ENCODE measurements at regions not wholly inside any gene's neighbourhood (a gene's known extent, or its start where the extent isn't known, plus 50 kb on each side); places are given as distances from the start of the nearest gene placed in this dataset.

DNA sequence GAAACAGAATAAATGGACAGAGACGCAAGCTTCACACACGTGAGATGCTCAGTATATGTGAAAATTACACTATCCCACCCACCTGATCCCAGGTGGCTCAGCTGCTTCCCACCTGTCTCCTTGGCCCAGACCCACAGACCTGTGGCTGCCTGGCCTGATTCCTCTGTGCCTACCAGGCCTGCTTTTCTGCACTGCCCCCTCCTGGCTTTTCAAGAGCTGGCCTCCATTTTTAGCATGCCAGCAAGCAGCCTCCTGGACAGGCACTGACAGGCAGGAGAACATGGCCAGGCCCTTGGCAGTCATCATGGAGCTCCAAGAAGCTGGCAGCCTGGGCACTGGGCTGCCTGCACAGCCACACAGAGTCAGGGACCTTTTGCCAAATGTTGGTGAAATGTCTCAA lies 79.5 kb upstream of the HMGXB4 start:
- H3K4me1 Mint-ChIP-seq: no peaks in the 10 kb centered on the region; the same call in 2 of the 3 replicates
- Histone ChIP-seq H2AFZ (no peak overlapping the region), H3K4me3 (no peak overlapping the region), H3F3A (replicated peaks; ENCODE audit: low read depth) (no peaks in the 10 kb centered on the region), H3K79me2 (replicated peaks; ENCODE audit: insufficient read depth) (no peaks in the 10 kb centered on the region), H3K27me3 (ENCODE audit: insufficient read depth) (no peaks in the 10 kb centered on the region), H4K20me1 (replicated peaks; ENCODE audit: insufficient read depth) (no peaks in the 10 kb centered on the region), H3K36me3 (ENCODE audit: insufficient read depth) (no peaks in the 10 kb centered on the region), H3K27ac (ENCODE audit: low read depth) (no peak overlapping the region), H3K4me1 (ENCODE audit: insufficient read depth) (0 out of 2 replicates have a peak, but pooled peaks cover under 1% of the 10 kb centered on the region), H3K9me2 (ENCODE audit: insufficient read depth) (0 out of 2 replicates have a peak, but pooled peaks cover 3% of the 10 kb centered on the region), H3K4me2 (no peak overlapping the region)
- H3K27me3 Mint-ChIP-seq (ENCODE audit: insufficient read depth, low read depth, poor library complexity): peaks cover 4% of the 10 kb centered on the region
- DNase-seq (ENCODE audit: low spot score): peak; percentile 54
- ATAC-seq: peak; percentile 83
- H3K4me3 Mint-ChIP-seq: no peak overlapping the region
- TF ChIP-seq STAT1 (IDR thresholded peaks at IDR 0.05; ENCODE audit: unreplicated experiment): no peak
- TF ChIP-seq, protein P1, sequence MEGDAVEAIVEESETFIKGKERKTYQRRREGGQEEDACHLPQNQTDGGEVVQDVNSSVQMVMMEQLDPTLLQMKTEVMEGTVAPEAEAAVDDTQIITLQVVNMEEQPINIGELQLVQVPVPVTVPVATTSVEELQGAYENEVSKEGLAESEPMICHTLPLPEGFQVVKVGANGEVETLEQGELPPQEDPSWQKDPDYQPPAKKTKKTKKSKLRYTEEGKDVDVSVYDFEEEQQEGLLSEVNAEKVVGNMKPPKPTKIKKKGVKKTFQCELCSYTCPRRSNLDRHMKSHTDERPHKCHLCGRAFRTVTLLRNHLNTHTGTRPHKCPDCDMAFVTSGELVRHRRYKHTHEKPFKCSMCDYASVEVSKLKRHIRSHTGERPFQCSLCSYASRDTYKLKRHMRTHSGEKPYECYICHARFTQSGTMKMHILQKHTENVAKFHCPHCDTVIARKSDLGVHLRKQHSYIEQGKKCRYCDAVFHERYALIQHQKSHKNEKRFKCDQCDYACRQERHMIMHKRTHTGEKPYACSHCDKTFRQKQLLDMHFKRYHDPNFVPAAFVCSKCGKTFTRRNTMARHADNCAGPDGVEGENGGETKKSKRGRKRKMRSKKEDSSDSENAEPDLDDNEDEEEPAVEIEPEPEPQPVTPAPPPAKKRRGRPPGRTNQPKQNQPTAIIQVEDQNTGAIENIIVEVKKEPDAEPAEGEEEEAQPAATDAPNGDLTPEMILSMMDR (conservative IDR thresholded peaks at IDR 0.05; ENCODE audit: low read depth in 2 of 2): peak; percentile 40 to 67; a peak in 3 of 4 replicates
- H3K9me3 Mint-ChIP-seq: peaks cover 7% of the 10 kb centered on the region; the same call in 2 of the 3 replicates
- no peaks in the 10 kb centered on the region; the same call in 2 of the 3 replicates for H3K36me3 Mint-ChIP-seq (ENCODE audit: low read depth)
- no peak overlapping the region for H3K27ac Mint-ChIP-seq

DNA sequence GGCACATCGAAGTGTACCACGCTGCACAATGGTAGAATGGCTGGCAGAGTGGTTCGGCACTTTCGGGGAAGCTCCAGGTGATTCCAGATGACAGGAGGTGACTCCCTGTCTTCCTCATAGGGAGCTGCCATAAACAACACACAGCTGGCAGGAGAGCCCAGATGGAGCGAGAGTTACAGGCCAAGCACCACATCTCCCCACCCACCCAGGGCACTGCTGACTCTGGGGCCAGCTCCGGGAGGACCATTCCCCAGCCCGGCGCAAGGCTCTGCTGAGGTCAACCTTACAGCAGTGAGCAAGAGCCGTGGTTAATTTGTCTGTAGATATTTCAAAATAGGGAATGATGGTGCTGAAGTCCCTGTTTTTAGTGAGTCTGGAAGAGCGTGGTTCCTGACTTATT lies 78.8 kb upstream of the HMGXB4 start:
- Mint-ChIP-seq H3K9me3 (peaks cover 11% of the 10 kb centered on the region), H3K4me3 (no peak overlapping the region), H3K27me3 (ENCODE audit: insufficient read depth, low read depth, poor library complexity) (peaks cover 2% of the 10 kb centered on the region), H3K27ac (no peak overlapping the region), H3K36me3 (ENCODE audit: low read depth) (no peaks in the 10 kb centered on the region; the same call in 2 of the 3 replicates), H3K4me1 (no peaks in the 10 kb centered on the region; the same call in 2 of the 3 replicates)
- Histone ChIP-seq H4K20me1 (replicated peaks; ENCODE audit: insufficient read depth) (no peaks in the 10 kb centered on the region), H3K27me3 (ENCODE audit: insufficient read depth) (no peaks in the 10 kb centered on the region), H3K4me1 (ENCODE audit: insufficient read depth) (no peaks in the 10 kb centered on the region), H3F3A (replicated peaks; ENCODE audit: low read depth) (no peaks in the 10 kb centered on the region), H3K4me3 (no peak overlapping the region), H2AFZ (no peak overlapping the region), H3K9me2 (ENCODE audit: insufficient read depth) (0 out of 2 replicates have a peak, but pooled peaks cover 3% of the 10 kb centered on the region), H3K27ac (ENCODE audit: low read depth) (no peak overlapping the region), H3K4me2 (no peak overlapping the region), H3K36me3 (ENCODE audit: insufficient read depth) (no peaks in the 10 kb centered on the region), H3K79me2 (replicated peaks; ENCODE audit: insufficient read depth) (no peaks in the 10 kb centered on the region)
- no peak for ATAC-seq
- no peak for DNase-seq (ENCODE audit: low spot score)
- TF ChIP-seq CREB1 (CRISPR knock-in tag; IDR thresholded peaks at IDR 0.05; ENCODE audit: low read depth): no peak
- TF ChIP-seq, protein P2, sequence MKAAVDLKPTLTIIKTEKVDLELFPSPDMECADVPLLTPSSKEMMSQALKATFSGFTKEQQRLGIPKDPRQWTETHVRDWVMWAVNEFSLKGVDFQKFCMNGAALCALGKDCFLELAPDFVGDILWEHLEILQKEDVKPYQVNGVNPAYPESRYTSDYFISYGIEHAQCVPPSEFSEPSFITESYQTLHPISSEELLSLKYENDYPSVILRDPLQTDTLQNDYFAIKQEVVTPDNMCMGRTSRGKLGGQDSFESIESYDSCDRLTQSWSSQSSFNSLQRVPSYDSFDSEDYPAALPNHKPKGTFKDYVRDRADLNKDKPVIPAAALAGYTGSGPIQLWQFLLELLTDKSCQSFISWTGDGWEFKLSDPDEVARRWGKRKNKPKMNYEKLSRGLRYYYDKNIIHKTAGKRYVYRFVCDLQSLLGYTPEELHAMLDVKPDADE (IDR thresholded peaks at IDR 0.05): no peak
- TF ChIP-seq, protein P1 (conservative IDR thresholded peaks at IDR 0.05; ENCODE audit: low read depth in 2 of 2): no peak
- no peak for TF ChIP-seq NANOG (IDR thresholded peaks at IDR 0.05; ENCODE audit: borderline replicate concordance)
- no peak for TF ChIP-seq POLR2AphosphoS5 (IDR thresholded peaks at IDR 0.05; ENCODE audit: low read depth)
- no peak for TF ChIP-seq EZH2 (IDR thresholded peaks at IDR 0.05; ENCODE audit: low read depth, unreplicated experiment)
- no peak for TF ChIP-seq STAT1 (IDR thresholded peaks at IDR 0.05; ENCODE audit: unreplicated experiment)
- no peak for TF ChIP-seq JUNB (IDR thresholded peaks at IDR 0.05; ENCODE audit: unreplicated experiment)
- TF ChIP-seq, protein P3, sequence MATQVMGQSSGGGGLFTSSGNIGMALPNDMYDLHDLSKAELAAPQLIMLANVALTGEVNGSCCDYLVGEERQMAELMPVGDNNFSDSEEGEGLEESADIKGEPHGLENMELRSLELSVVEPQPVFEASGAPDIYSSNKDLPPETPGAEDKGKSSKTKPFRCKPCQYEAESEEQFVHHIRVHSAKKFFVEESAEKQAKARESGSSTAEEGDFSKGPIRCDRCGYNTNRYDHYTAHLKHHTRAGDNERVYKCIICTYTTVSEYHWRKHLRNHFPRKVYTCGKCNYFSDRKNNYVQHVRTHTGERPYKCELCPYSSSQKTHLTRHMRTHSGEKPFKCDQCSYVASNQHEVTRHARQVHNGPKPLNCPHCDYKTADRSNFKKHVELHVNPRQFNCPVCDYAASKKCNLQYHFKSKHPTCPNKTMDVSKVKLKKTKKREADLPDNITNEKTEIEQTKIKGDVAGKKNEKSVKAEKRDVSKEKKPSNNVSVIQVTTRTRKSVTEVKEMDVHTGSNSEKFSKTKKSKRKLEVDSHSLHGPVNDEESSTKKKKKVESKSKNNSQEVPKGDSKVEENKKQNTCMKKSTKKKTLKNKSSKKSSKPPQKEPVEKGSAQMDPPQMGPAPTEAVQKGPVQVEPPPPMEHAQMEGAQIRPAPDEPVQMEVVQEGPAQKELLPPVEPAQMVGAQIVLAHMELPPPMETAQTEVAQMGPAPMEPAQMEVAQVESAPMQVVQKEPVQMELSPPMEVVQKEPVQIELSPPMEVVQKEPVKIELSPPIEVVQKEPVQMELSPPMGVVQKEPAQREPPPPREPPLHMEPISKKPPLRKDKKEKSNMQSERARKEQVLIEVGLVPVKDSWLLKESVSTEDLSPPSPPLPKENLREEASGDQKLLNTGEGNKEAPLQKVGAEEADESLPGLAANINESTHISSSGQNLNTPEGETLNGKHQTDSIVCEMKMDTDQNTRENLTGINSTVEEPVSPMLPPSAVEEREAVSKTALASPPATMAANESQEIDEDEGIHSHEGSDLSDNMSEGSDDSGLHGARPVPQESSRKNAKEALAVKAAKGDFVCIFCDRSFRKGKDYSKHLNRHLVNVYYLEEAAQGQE (IDR thresholded peaks at IDR 0.05; ENCODE audit: unreplicated experiment): no peak
- no peak for TF ChIP-seq ZNF114 (CRISPR knock-in tag; IDR thresholded peaks at IDR 0.05)
- no peak for TF ChIP-seq EZH2phosphoT487 (IDR thresholded peaks at IDR 0.05; ENCODE audit: unreplicated experiment)
